WI38 (cell line): ENCODE measurements at regions not wholly inside any gene's neighbourhood (a gene's known extent, or its start where the extent isn't known, plus 50 kb on each side); places are given as distances from the start of the nearest gene placed in this dataset.

ENCODE experiments used
- H3K4me3 ChIP-seq: 2 replicates; pipeline ENCODE4 v1.5.1; 2011; ENCODE audit warnings: low read depth, mild to moderate bottlenecking, control low read depth, low read length
- TF ChIP-seq, protein P1 (sequence below): IDR thresholded peaks from 2 replicates; pipeline ENCODE4 v1.5.1; 2012; ENCODE audit warnings: low read depth, mild to moderate bottlenecking, control low read depth, low read length

DNA sequence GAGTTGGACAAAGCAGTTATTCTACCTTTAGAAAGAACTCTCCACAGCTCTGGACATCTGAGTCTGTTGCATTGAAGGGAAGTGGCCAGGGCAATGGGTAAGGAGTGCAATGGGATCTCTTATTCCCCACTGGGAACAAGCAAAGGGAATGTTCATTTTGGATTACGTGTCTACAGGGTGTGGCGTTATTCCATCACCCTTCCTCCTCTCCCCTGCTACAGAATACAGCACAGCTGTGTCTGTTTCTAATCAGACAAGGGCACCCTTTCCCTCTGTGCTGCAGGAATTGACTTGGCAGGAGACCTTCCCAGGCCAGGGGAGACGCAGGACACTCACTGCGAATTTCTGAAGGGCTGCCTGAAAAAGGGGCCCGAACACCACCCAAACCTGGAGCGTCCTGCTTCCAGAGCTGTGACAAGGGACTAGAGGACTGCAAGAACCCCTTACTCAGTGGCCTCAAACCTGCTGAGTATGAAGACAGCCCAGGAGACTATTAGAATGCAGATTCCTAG, 163.6 kb upstream of the RAB4A start:
- H3K4me3 ChIP-seq: no peak overlapping the region
- TF ChIP-seq, protein P1, sequence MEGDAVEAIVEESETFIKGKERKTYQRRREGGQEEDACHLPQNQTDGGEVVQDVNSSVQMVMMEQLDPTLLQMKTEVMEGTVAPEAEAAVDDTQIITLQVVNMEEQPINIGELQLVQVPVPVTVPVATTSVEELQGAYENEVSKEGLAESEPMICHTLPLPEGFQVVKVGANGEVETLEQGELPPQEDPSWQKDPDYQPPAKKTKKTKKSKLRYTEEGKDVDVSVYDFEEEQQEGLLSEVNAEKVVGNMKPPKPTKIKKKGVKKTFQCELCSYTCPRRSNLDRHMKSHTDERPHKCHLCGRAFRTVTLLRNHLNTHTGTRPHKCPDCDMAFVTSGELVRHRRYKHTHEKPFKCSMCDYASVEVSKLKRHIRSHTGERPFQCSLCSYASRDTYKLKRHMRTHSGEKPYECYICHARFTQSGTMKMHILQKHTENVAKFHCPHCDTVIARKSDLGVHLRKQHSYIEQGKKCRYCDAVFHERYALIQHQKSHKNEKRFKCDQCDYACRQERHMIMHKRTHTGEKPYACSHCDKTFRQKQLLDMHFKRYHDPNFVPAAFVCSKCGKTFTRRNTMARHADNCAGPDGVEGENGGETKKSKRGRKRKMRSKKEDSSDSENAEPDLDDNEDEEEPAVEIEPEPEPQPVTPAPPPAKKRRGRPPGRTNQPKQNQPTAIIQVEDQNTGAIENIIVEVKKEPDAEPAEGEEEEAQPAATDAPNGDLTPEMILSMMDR: no peak

DNA sequence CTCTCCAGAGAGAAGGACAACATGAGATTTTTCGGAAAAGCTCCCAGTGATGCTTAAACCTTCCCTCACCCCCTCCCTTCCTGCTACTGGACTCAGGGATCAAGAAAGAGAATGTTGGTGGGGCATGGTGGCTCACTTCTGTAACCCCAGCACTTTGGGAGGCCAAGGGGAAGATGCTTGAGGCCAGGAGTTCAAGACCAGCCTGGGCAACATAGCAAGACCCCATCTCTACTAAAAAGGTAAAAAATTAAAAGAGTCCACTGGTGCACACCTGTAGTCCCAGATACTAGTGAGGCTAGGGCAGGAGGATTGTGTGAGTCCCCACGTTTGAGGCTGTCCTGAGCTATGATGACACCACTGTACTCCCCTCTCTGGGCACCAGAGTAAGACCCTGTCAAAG, 162.9 kb upstream of the RAB4A start:
- no peak overlapping the region for H3K4me3 ChIP-seq
- TF ChIP-seq, protein P1: no peak

DNA sequence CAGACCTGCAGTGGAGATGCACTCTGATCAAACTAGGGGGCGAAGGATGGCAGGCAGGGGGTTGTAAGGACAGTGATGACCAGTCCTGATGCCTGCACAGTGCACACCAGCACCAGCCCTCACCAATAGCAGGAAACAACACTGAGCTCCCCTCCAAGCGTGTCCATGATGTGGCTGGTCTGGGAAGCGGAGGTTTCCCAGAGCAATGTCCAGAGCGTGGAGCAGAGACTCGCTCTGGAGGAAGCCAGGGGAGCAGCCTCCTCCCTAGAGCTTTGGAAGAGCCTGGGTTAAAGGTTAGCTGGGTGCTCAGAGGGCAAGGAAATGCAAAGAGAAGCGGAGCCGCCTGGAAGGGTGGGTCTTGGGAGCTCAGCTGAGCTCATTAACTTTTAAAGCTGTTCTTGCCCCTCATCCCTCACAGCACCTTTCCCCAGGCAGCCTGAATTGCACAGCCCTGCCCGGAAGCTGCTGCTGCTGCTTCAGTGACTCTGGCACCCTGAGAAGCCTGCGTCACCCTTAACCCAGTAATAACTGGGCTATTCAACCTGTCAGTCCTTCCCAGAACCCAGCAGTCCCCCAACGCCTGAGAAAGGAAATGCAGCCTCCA, 162.2 kb upstream of the RAB4A start:
- no peak overlapping the region for H3K4me3 ChIP-seq
- TF ChIP-seq, protein P1: no peak

DNA sequence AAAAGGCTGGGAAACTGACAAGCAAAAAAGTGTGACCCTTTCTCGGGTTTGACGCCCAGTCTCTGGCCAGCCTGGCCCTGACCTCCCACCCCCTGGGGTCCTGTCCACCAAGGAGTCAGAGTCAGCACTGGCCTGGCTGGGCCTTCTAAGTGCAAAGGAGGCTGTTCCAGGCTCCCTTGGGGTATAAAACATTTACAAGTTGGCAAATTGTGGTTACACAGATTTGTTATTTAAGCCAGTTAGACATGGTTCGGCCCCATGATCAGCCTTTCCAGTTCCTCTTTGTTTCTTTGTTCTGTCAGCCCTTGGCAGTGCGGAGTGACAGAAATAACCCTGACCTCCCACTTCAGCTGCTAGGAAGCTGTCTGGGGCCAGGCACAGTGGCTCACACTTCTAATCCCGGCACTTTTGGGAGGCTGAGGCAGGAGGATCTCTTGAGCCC, 161.6 kb upstream of the RAB4A start:
- TF ChIP-seq, protein P1: no peak
- H3K4me3 ChIP-seq: no peak overlapping the region

DNA sequence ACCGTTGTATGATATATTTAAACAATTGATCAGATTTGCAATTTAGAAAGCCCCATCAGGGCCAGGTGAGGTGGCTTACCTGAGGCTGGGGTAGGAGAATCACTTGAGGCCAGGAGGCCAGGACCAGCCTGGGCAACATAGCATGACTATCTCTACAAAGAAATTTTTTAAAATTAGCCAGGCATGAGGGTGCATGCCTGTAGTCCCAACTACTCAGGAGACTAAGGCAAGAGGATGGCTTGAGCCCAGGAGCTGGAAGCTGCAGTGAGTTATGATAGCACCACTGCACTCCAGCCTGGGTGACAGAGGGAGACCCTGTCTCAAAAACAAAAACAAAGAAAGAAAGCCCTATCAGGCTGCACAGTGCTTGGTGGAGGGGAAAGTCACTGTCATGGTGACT, 159.9 kb upstream of the RAB4A start:
- TF ChIP-seq, protein P1: no peak
- H3K4me3 ChIP-seq: no peak overlapping the region

DNA sequence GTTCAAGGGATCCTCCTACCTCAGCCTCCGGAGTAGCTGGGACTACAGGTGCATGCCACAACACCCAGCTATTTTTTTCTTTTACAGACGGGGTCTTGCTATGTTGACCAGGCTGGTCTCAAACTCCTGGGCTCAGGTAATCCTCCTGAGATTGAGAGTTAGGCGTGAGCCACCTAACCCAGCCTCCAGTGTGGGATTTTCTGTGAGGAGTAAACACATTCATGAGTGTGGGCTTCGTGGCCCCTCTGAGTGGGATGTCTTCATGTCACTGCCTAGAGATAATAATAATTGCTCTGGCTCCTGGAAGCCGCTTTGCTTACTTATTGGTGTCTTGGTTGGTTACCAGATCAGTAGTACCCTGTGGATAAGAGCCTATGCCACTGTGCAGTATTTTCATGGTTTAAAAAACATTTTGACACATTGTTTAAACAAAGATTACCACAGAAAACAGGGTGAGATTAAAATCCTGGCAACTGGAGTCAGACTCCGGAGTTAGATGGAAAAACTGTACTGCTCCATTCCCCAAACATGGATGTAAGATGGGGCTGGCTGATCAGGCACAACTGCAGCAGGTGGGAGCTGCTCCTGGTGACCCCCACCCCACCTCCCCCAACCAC, 159.1 kb upstream of the RAB4A start:
- no peak overlapping the region for H3K4me3 ChIP-seq
- TF ChIP-seq, protein P1: no peak

DNA sequence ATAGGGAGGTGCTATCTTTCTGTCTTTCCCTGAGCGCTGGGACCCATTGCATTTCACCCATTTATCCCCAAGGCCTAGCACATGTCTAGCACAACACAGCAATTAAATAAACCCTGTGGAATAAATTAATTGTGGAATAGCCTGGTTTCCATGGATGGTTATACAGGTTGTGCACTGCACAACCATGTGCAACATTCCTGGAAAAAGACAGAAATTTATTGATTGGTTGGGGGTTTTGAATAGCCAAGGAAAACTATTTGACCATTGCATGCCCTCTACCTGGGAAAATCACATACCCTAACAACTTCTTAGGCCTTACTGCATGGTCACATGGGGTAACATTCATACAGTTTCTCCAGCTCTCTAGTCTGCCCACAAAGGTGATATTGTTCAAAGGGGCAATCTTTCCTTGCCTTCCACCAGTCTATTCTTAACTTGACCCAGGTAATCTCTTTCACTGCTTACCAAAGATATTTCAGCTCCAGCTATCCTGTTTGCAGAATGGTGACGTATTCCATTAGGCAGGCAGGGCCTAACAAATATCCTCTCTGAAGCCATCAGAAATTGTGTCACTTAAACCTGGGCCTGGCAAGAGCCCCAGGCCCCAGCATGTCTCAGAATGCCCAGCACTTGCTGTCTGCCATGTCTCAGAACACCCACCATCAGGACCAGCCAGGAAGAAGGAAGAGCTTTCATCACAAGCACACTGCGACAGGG, 157.9 kb upstream of the RAB4A start:
- TF ChIP-seq, protein P1: no peak

More for the DNA sequence above, 157.9 kb upstream of the RAB4A start:
- H3K4me3 ChIP-seq: no peak overlapping the region
